HCT116 (cell line): ENCODE measurements at regions not wholly inside any gene's neighbourhood (a gene's known extent, or its start where the extent isn't known, plus 50 kb on each side); places are given as distances from the start of the nearest gene placed in this dataset.

Experiments used
- ATAC-seq: fragments of 200-7000 bp; cut with Tn5 transposase; 2 replicates; pipeline ENCODE4 v1.9.1; 2020; ENCODE audit warnings: mild to moderate bottlenecking, moderate library complexity
- BruUV-seq: library from RNA; stranded (reverse); fragments of 400-500 nt; replicated peaks from 2 replicates; lab custom pipeline; 2021; lab: Mats Ljungman, UMichigan
- CTCF ChIA-PET: fragments of 300-600 bp; sonication (Branson Sonifier 250); formaldehyde crosslinking; loops from one replicate; lab custom pipeline; 2021; ENCODE audit warnings: antibody characterized with exemption; lab: Charles Lee
- POLR2A ChIA-PET: fragments of 300-600, 350-600 bp; sonication (Branson Sonifier 250); formaldehyde crosslinking; loops from one replicate; lab custom pipeline; 2021; ENCODE audit warnings: antibody characterized with exemption; lab: Charles Lee
- RAD21 ChIA-PET, 2 experiments: fragments of 300-600 bp; sonication (Branson Sonifier 250); formaldehyde crosslinking; loops; one replicate each; lab custom pipeline; 2023; ENCODE audit warnings: low total read pairs in 2 of 2; ENCODE audit not compliant: uncharacterized antibody in 2 of 2, unreplicated experiment in 2 of 2, low non-redundant PET in 1 of 2; lab: Charles Lee
- DNase-seq: peaks from one replicate; pipeline ENCODE4 v3.0.0-alpha.2; 2010; ENCODE audit warnings: low read depth, low spot score
- H2AFZ ChIP-seq: fragments of 200-600 bp; shearing (Covaris generic), sonication (generic); 2 replicates; pipeline ENCODE4 v1.6.1; 2017; ENCODE audit warnings: low read depth, mixed run types, mixed read lengths, antibody characterized with exemption, low read length; ENCODE audit not compliant: poor library complexity, severe bottlenecking
- H3K27ac ChIP-seq: 2 replicates; pipeline ENCODE4 v1.5.1; 2012; ENCODE audit warnings: low read depth, low read length
- H3K27me3 ChIP-seq: fragments of 200-600 bp; sonication (generic); 2 replicates; pipeline ENCODE4 v1.6.1; 2016; ENCODE audit warnings: mixed run types, low read length, mixed read lengths; ENCODE audit not compliant: insufficient read depth
- H3K36me3 ChIP-seq, 2 experiments: fragments of 200-500 bp in 1 of 2; fragments of 200-600 bp in 1 of 2; sonication (Bioruptor generic) in 1 of 2; sonication (generic) in 1 of 2; 2 replicates each; pipeline versions ENCODE4 v1.5.1 to v1.6.1; 2014 to 2016; ENCODE audit warnings: low read length in 2 of 2, inconsistent platforms in 1 of 2, mixed read lengths in 1 of 2, mixed run types in 1 of 2; ENCODE audit not compliant: insufficient read depth in 2 of 2, control insufficient read depth in 1 of 2
- H3K4me1 ChIP-seq, 2 experiments: fragments of 200-600 bp in 1 of 2; sonication (generic) in 1 of 2; 2 replicates each; pipeline versions ENCODE4 v1.5.1 to v1.6.1; 2012 to 2017; ENCODE audit warnings: low read length in 2 of 2, inconsistent platforms in 1 of 2, mild to moderate bottlenecking in 1 of 2, mixed read lengths in 1 of 2, mixed run types in 1 of 2, moderate library complexity in 1 of 2; ENCODE audit not compliant: insufficient read depth in 2 of 2, control insufficient read depth in 1 of 2
- H3K4me2 ChIP-seq: fragments of 200-600 bp; sonication (generic); 2 replicates; pipeline ENCODE4 v1.6.1; 2017; ENCODE audit warnings: mixed run types, low read length, mixed read lengths
- H3K4me3 ChIP-seq, 2 experiments: fragments of 200-600 bp in 1 of 2; sonication (generic) in 1 of 2; replicated peaks in 1 of 2; 2 replicates each; pipeline ENCODE4 v1.5.1; 2011 to 2016; ENCODE audit warnings: low read length in 2 of 2, control low read depth in 1 of 2, low read depth in 1 of 2, mild to moderate bottlenecking in 1 of 2, mixed read lengths in 1 of 2, mixed run types in 1 of 2
- H3K79me2 ChIP-seq: fragments of 200-600 bp; sonication (generic); 2 replicates; pipeline ENCODE4 v1.6.1; 2017; ENCODE audit warnings: mild to moderate bottlenecking, mixed run types, low read length, moderate library complexity, mixed read lengths; ENCODE audit not compliant: insufficient read depth
- H3K9ac ChIP-seq: fragments of 200-600 bp; sonication (generic); 2 replicates; pipeline ENCODE4 v1.6.1; 2016; ENCODE audit warnings: low read length, mixed read lengths
- H3K9me2 ChIP-seq: fragments of 200-600 bp; sonication (generic), shearing (Covaris generic); 2 replicates; pipeline ENCODE4 v1.6.1; 2017; ENCODE audit warnings: mixed run types, mild to moderate bottlenecking, moderate library complexity; ENCODE audit not compliant: insufficient read depth
- H3K9me3 ChIP-seq, 2 experiments: fragments of 200-500 bp in 1 of 2; fragments of 200-600 bp in 1 of 2; sonication (Bioruptor generic) in 1 of 2; sonication (generic) in 1 of 2; 2 replicates each; pipeline ENCODE4 v1.6.1; 2014 to 2017; ENCODE audit warnings: low read length in 2 of 2, mixed read lengths in 2 of 2, inconsistent platforms in 1 of 2, low read depth in 1 of 2, mild to moderate bottlenecking in 1 of 2, mixed run types in 1 of 2, moderate library complexity in 1 of 2; ENCODE audit not compliant: control insufficient read depth in 1 of 2, insufficient read depth in 1 of 2
- H4K20me1 ChIP-seq: fragments of 200-600 bp; sonication (generic), shearing (Covaris generic); 2 replicates; pipeline ENCODE4 v1.6.1; 2017; ENCODE audit warnings: mixed run types, mild to moderate bottlenecking, moderate library complexity; ENCODE audit not compliant: insufficient read depth
- ATF3 ChIP-seq: IDR thresholded peaks from 2 replicates; pipeline ENCODE4 v1.6.1; 2012
- CBX3 ChIP-seq: IDR thresholded peaks from 2 replicates; pipeline ENCODE4 v1.6.1; 2012; ENCODE audit warnings: low read depth
- CEBPB ChIP-seq: IDR thresholded peaks from 2 replicates; pipeline ENCODE4 v1.6.1; 2012; ENCODE audit warnings: low read depth
- ELF1 ChIP-seq: IDR thresholded peaks from 2 replicates; pipeline ENCODE4 v1.6.1; 2012; ENCODE audit warnings: low read depth, borderline replicate concordance
- EZH2 ChIP-seq: fragments of 200-600 bp; sonication (generic); IDR thresholded peaks from 2 replicates; pipeline ENCODE4 v1.6.1; 2017; ENCODE audit warnings: antibody characterized with exemption, mixed run types
- EZH2phosphoT487 ChIP-seq: fragments of 200-600 bp; IDR thresholded peaks from 2 replicates; pipeline ENCODE4 v1.6.1; 2018; ENCODE audit warnings: antibody characterized with exemption, borderline replicate concordance
- FOSL1 ChIP-seq: IDR thresholded peaks from 2 replicates; pipeline ENCODE4 v1.6.1; 2012; ENCODE audit warnings: low read depth
- JUND ChIP-seq: IDR thresholded peaks from 2 replicates; pipeline ENCODE4 v1.6.1; 2012
- MAX ChIP-seq: IDR thresholded peaks from 2 replicates; pipeline ENCODE4 v1.6.1; 2012
- POLR2A ChIP-seq: IDR thresholded peaks from 2 replicates; pipeline ENCODE4 v1.7.0; 2011; ENCODE audit warnings: borderline replicate concordance; ENCODE audit not compliant: insufficient read depth, insufficient read length; ENCODE audit errors: extremely low read depth
- POLR2AphosphoS5 ChIP-seq: IDR thresholded peaks from 2 replicates; pipeline ENCODE4 v1.6.1; 2011; ENCODE audit warnings: mild to moderate bottlenecking, low read depth, low read length, moderate library complexity
- REST ChIP-seq: IDR thresholded peaks from 2 replicates; pipeline ENCODE4 v1.6.1; 2012; ENCODE audit warnings: low read depth
- SP1 ChIP-seq: IDR thresholded peaks from 2 replicates; pipeline ENCODE4 v1.6.1; 2012; ENCODE audit warnings: low read depth
- SRF ChIP-seq: IDR thresholded peaks from 2 replicates; pipeline ENCODE4 v1.6.1; 2012; ENCODE audit warnings: low read depth
- YY1 ChIP-seq: IDR thresholded peaks from 2 replicates; pipeline ENCODE4 v1.6.1; 2011; ENCODE audit warnings: low read length, low read depth, moderate library complexity, mild to moderate bottlenecking; ENCODE audit not compliant: insufficient replicate concordance; ENCODE audit errors: extremely low read depth
- ZBTB33 ChIP-seq: IDR thresholded peaks from 2 replicates; pipeline ENCODE4 v1.6.1; 2011; ENCODE audit warnings: mild to moderate bottlenecking, low read length, moderate library complexity; ENCODE audit not compliant: insufficient replicate concordance; ENCODE audit errors: extremely low read depth
- ZFX ChIP-seq: fragments of 450-650 bp; IDR thresholded peaks from 2 replicates; pipeline ENCODE4 v1.6.1; 2017
- intact Hi-C: fragments of 100-400 bp; cut with micrococcal nuclease; formaldehyde crosslinking; loops from 2 replicates; pipeline ENCODE4 v1.10.0; 2022

GRCh38 chr11:82634091-82634490 lies 99.6 kb downstream of the FAM181B start (continued):
- TF ChIP-seq MAX: no peak
- TF ChIP-seq SP1: no peak
- no peak for TF ChIP-seq CBX3
- TF ChIP-seq FOSL1: no peak
- no peak for TF ChIP-seq POLR2A
- TF ChIP-seq EZH2: no peak

GRCh38 chr11:82631722-82632630 lies 101.7 kb downstream of the FAM181B start:
- no peak for DNase-seq
- intact Hi-C loops: no loop called here
- no peak for ATAC-seq
- TF ChIP-seq ZBTB33 (no peak), FOSL1 (no peak), REST (no peak), EZH2 (no peak), ZFX (no peak), CBX3 (no peak), SRF (no peak), CEBPB (no peak), SP1 (no peak), EZH2phosphoT487 (no peak), JUND (no peak), YY1 (no peak), POLR2A (no peak), ATF3 (no peak), POLR2AphosphoS5 (no peak), ELF1 (no peak)

More at GRCh38 chr11:82631722-82632630, 101.7 kb downstream of the FAM181B start:
- Histone ChIP-seq H3K9ac (no peak overlapping the region), H3K4me2 (no peak overlapping the region), H3K79me2 (no peaks in the 10 kb centered on the region), H3K36me3 (no peaks in the 10 kb centered on the region), H2AFZ (no peak overlapping the region), H3K27ac (no peak overlapping the region), H3K4me1 (no peaks in the 10 kb centered on the region), H3K27me3 (no peaks in the 10 kb centered on the region; the same call in 1 of the 2 replicates), H3K9me3 (no peaks in the 10 kb centered on the region), H4K20me1 (no peaks in the 10 kb centered on the region), H3K9me2 (no peaks in the 10 kb centered on the region), H3K4me3 (no peak overlapping the region)
- CTCF ChIA-PET: no interaction called here
- POLR2A ChIA-PET: no interaction called here
- RAD21 ChIA-PET: no interaction called here
- BruUV-seq: no TSS peak
